ENCODE measurements at regions not wholly inside any gene's neighbourhood (a gene's known extent, or its start where the extent isn't known, plus 50 kb on each side); places are given as distances from the start of the nearest gene placed in this dataset.
A peak's percentile ranks its signal among the peaks of the same experiment; 100 is the strongest.

DNA sequence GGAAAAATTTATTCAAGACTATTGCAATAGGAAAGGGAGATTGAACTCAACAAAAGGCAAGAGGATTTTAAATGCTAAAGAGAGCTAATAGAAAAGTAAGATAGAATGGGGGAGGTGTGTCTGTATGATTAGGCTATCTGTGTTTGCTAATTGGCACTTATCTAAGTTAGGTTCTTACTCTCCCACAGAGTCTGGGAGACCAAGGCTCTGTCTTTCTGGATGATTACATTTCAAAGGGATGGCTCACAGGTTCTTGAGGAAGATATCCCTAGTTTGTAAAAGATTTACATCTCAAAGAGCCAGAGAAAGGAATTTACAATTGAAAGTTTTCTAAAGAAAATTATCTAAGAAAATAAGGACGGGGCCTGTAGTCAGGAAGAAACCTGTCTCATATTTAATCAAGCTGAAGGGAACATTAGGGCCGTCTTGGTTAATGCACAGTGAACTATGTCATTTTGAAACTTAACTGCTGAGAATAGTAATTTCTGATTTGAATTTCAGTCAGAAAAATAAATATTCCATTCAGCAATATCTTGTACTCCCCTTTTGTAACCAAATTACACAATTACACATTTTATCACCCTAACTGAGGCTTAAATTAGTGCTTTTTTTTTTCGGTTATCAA lies 75.8 kb downstream of the MAGEB10 start:
- Histone ChIP-seq H3K18ac (ENCODE audit: low read length) (no peak overlapping the region), H3K4me2 (ENCODE audit: low read length) (no peak overlapping the region), H3K27ac (ENCODE audit: low read depth, low read length) (no peak overlapping the region), H3K4ac (ENCODE audit: low read depth, low read length) (no peak overlapping the region), H3K9ac (ENCODE audit: low read length) (no peak overlapping the region), H2BK5ac (ENCODE audit: low read length) (no peak overlapping the region), H2BK120ac (ENCODE audit: low read depth, low read length) (no peak overlapping the region), H3K79me1 (ENCODE audit: low read length) (no peaks in the 10 kb centered on the region), H3K36me3 (ENCODE audit: control insufficient read depth, insufficient read depth, low read length) (no peaks in the 10 kb centered on the region), H2BK15ac (replicated peaks; ENCODE audit: low read depth) (no peak overlapping the region), H4K5ac (ENCODE audit: low read length) (no peak overlapping the region), H3K4me1 (ENCODE audit: control insufficient read depth, low read depth, low read length) (no peaks in the 10 kb centered on the region), H4K8ac (ENCODE audit: low read depth, low read length) (no peak overlapping the region), H3K23ac (ENCODE audit: low read length) (no peak overlapping the region), H3K79me2 (ENCODE audit: control insufficient read depth, insufficient read depth, low read length) (no peaks in the 10 kb centered on the region), H3K56ac (ENCODE audit: low read length) (no peak overlapping the region), H3K27me3 (ENCODE audit: insufficient read depth, low read length, poor library complexity) (no peaks in the 10 kb centered on the region), H2AK5ac (ENCODE audit: low read length) (no peak overlapping the region), H3K4me3 (ENCODE audit: low read length) (no peak overlapping the region)
- no CpG with 5 or more reads among the region's 3 CpGs for WGBS (ENCODE audit: extremely low coverage, insufficient coverage, low lambda C conversion rate)
- DNase-seq = peak; percentile 91

GRCh38 chrX:27882695-27883094 lies 74.9 kb downstream of the MAGEB10 start:
- Histone ChIP-seq H3K4me2 (ENCODE audit: low read length) (no peak overlapping the region), H2BK15ac (replicated peaks; ENCODE audit: low read depth) (no peak overlapping the region), H3K27ac (ENCODE audit: low read depth, low read length) (no peak overlapping the region), H2BK120ac (ENCODE audit: low read depth, low read length) (no peak overlapping the region), H3K79me2 (ENCODE audit: control insufficient read depth, insufficient read depth, low read length) (no peaks in the 10 kb centered on the region), H3K9ac (ENCODE audit: low read length) (no peak overlapping the region), H3K56ac (ENCODE audit: low read length) (no peak overlapping the region), H3K27me3 (ENCODE audit: insufficient read depth, low read length, poor library complexity) (no peaks in the 10 kb centered on the region), H3K79me1 (ENCODE audit: low read length) (no peaks in the 10 kb centered on the region), H3K23ac (ENCODE audit: low read length) (no peak overlapping the region), H3K36me3 (ENCODE audit: control insufficient read depth, insufficient read depth, low read length) (no peaks in the 10 kb centered on the region), H3K4me1 (ENCODE audit: control insufficient read depth, low read depth, low read length) (no peaks in the 10 kb centered on the region), H2AK5ac (ENCODE audit: low read length) (no peak overlapping the region), H3K18ac (ENCODE audit: low read length) (no peak overlapping the region), H3K4me3 (ENCODE audit: low read length) (no peak overlapping the region), H4K8ac (ENCODE audit: low read depth, low read length) (no peak overlapping the region), H2BK5ac (ENCODE audit: low read length) (no peak overlapping the region), H3K4ac (ENCODE audit: low read depth, low read length) (no peak overlapping the region), H4K5ac (ENCODE audit: low read length) (no peak overlapping the region)
- DNase-seq = no peak
- no CpG with 5 or more reads among the region's 1 CpG for WGBS (ENCODE audit: extremely low coverage, insufficient coverage, low lambda C conversion rate)

GRCh38 chrX:27878862-27879261 lies 71.1 kb downstream of the MAGEB10 start:
- no peak overlapping the region for H3K18ac ChIP-seq (ENCODE audit: low read length)
- WGBS (ENCODE audit: extremely low coverage, insufficient coverage, low lambda C conversion rate) = no CpG with 5 or more reads among the region's 1 CpG
- no peak overlapping the region for H2AK5ac ChIP-seq (ENCODE audit: low read length)

More at GRCh38 chrX:27878862-27879261, 71.1 kb downstream of the MAGEB10 start:
- H3K36me3 ChIP-seq (ENCODE audit: control insufficient read depth, insufficient read depth, low read length) = no peaks in the 10 kb centered on the region
- no peak overlapping the region for H3K27ac ChIP-seq (ENCODE audit: low read depth, low read length)
- H3K56ac ChIP-seq (ENCODE audit: low read length) = no peak overlapping the region
- no peak overlapping the region for H3K23ac ChIP-seq (ENCODE audit: low read length)
- no peak overlapping the region for H2BK5ac ChIP-seq (ENCODE audit: low read length)
- H4K5ac ChIP-seq (ENCODE audit: low read length) = no peak overlapping the region
- H3K4me1 ChIP-seq (ENCODE audit: control insufficient read depth, low read depth, low read length) = no peaks in the 10 kb centered on the region
- H3K4me3 ChIP-seq (ENCODE audit: low read length) = no peak overlapping the region
- no peak overlapping the region for H4K8ac ChIP-seq (ENCODE audit: low read depth, low read length)
- no peak overlapping the region for H2BK15ac ChIP-seq (replicated peaks; ENCODE audit: low read depth)
- H3K4me2 ChIP-seq (ENCODE audit: low read length) = no peak overlapping the region
- H3K27me3 ChIP-seq (ENCODE audit: insufficient read depth, low read length, poor library complexity) = no peaks in the 10 kb centered on the region
- H3K9ac ChIP-seq (ENCODE audit: low read length) = no peak overlapping the region
- no peaks in the 10 kb centered on the region for H3K79me1 ChIP-seq (ENCODE audit: low read length)
- H3K4ac ChIP-seq (ENCODE audit: low read depth, low read length) = no peak overlapping the region
- no peak for DNase-seq
- H3K79me2 ChIP-seq (ENCODE audit: control insufficient read depth, insufficient read depth, low read length) = no peaks in the 10 kb centered on the region
- no peak overlapping the region for H2BK120ac ChIP-seq (ENCODE audit: low read depth, low read length)
